Uterus (tissue), 3 donors: ENCODE measurements at regions not wholly inside any gene's neighbourhood (a gene's known extent, or its start where the extent isn't known, plus 50 kb on each side); places are given as distances from the start of the nearest gene placed in this dataset.

Experiments
- DNase-seq, 2 donors: peaks; one replicate each; pipeline ENCODE4 v3.0.0-alpha.2; 2019 to 2020
- H3K27ac ChIP-seq, 2 donors: fragments of 200-600 bp; sonication (generic); 1 replicate in 1 of 2; 2 replicates in 1 of 2; pipeline ENCODE4 v1.5.1; 2016 to 2018
- H3K27me3 ChIP-seq, 2 donors: fragments of 200-600 bp; sonication (generic); one replicate each; pipeline ENCODE4 v1.5.1; 2018 to 2019; ENCODE audit warnings: control low read depth in 1 of 2
- H3K36me3 ChIP-seq, 2 donors: fragments of 200-600 bp; sonication (generic); one replicate each; pipeline ENCODE4 v1.5.1; 2019; ENCODE audit warnings: control low read depth in 1 of 2
- H3K4me1 ChIP-seq, 2 donors: fragments of 200-600 bp; sonication (generic); one replicate each; pipeline ENCODE4 v1.5.1; 2018 to 2019; ENCODE audit warnings: control low read depth in 1 of 2
- H3K4me3 ChIP-seq, 2 donors: fragments of 200-600 bp; sonication (generic); 1 replicate in 1 of 2; 2 replicates in 1 of 2; pipeline ENCODE4 v1.5.1; 2018 to 2019; ENCODE audit warnings: mild to moderate bottlenecking in 1 of 2
- H3K9me3 ChIP-seq, 2 donors: fragments of 200-600 bp; sonication (generic); one replicate each; pipeline ENCODE4 v1.5.1; 2019; ENCODE audit warnings: control low read depth in 1 of 2
- CTCF ChIP-seq, 4 experiments: fragments of 200-600 bp in 2 of 4; fragments of 450-650 bp in 2 of 4; sonication (generic) in 2 of 4; IDR thresholded peaks; one replicate each; pipeline ENCODE4 v1.5.1; 2016 to 2019; ENCODE audit warnings: antibody characterized with exemption in 4 of 4, mild to moderate bottlenecking in 2 of 4, moderate library complexity in 1 of 4
- POLR2A ChIP-seq, 2 donors: fragments of 450-650 bp; IDR thresholded peaks; one replicate each; pipeline ENCODE4 v1.6.1; 2016; ENCODE audit warnings: antibody characterized with exemption in 2 of 2, mild to moderate bottlenecking in 1 of 2, moderate library complexity in 1 of 2
- intact Hi-C: fragments of 100-400 bp; cut with DNase I; formaldehyde crosslinking; loops from one replicate; pipeline ENCODE4 v1.15.1; 2023; ENCODE audit warnings: low total_unique reads
- donor health status: DM: yes; HTN: yes; CAD: no.

- no peaks in the 10 kb centered on the region for H3K27me3 ChIP-seq
- H3K9me3 ChIP-seq, result no peaks in the 10 kb centered on the region
- DNase-seq, result no peak
- no peak overlapping the region for H3K4me3 ChIP-seq
- H3K36me3 ChIP-seq, result no peaks in the 10 kb centered on the region
- H3K4me1 ChIP-seq, result no peaks in the 10 kb centered on the region
- intact Hi-C loops, result no loop called here
- no peak for TF ChIP-seq POLR2A (IDR thresholded peaks at IDR 0.05)
- no peak for TF ChIP-seq CTCF (IDR thresholded peaks at IDR 0.05)
- H3K27ac ChIP-seq, result no peak overlapping the region
Observed at GRCh38 chr13:110779022-110779421, 65.5 kb downstream of the ING1 start.

- no peaks in the 10 kb centered on the region for H3K4me1 ChIP-seq
- no peaks in the 10 kb centered on the region for H3K9me3 ChIP-seq
- no peak for DNase-seq
- no peaks in the 10 kb centered on the region for H3K36me3 ChIP-seq
- H3K27ac ChIP-seq, result no peak overlapping the region
- intact Hi-C loops, result no loop called here
- TF ChIP-seq CTCF (IDR thresholded peaks at IDR 0.05) (no peak), POLR2A (IDR thresholded peaks at IDR 0.05) (no peak)
- H3K4me3 ChIP-seq, result no peak overlapping the region
- H3K27me3 ChIP-seq, result no peaks in the 10 kb centered on the region
Observed at GRCh38 chr13:110780422-110780821, 66.9 kb downstream of the ING1 start.

- no peak overlapping the region for H3K4me3 ChIP-seq
- H3K27ac ChIP-seq, result no peak overlapping the region
- DNase-seq, result no peak
- H3K27me3 ChIP-seq, result no peaks in the 10 kb centered on the region
- no peaks in the 10 kb centered on the region for H3K9me3 ChIP-seq
- no peak for TF ChIP-seq CTCF (IDR thresholded peaks at IDR 0.05)
- TF ChIP-seq POLR2A (IDR thresholded peaks at IDR 0.05), result no peak
- H3K36me3 ChIP-seq, result no peaks in the 10 kb centered on the region
- intact Hi-C loops, result no loop called here
- H3K4me1 ChIP-seq, result no peaks in the 10 kb centered on the region
Observed at GRCh38 chr13:110782185-110782584, 68.7 kb downstream of the ING1 start.

- intact Hi-C loops, result no loop called here
- DNase-seq, result no peak
- no peaks in the 10 kb centered on the region for H3K36me3 ChIP-seq
- no peaks in the 10 kb centered on the region for H3K9me3 ChIP-seq
- TF ChIP-seq CTCF (IDR thresholded peaks at IDR 0.05) (no peak), POLR2A (IDR thresholded peaks at IDR 0.05) (no peak)
- no peak overlapping the region for H3K27ac ChIP-seq
- H3K4me1 ChIP-seq, result no peaks in the 10 kb centered on the region
- no peaks in the 10 kb centered on the region for H3K27me3 ChIP-seq
- no peak overlapping the region for H3K4me3 ChIP-seq
Observed at GRCh38 chr13:110784704-110785103, 71.2 kb downstream of the ING1 start.

GRCh38 chr13:110788778-110789177, 75.3 kb downstream of the ING1 start:
- H3K27ac ChIP-seq, result no peak overlapping the region
- H3K4me3 ChIP-seq, result no peak overlapping the region

More at GRCh38 chr13:110788778-110789177, 75.3 kb downstream of the ING1 start:
- H3K4me1 ChIP-seq, result no peaks in the 10 kb centered on the region
- no peak for DNase-seq
- H3K36me3 ChIP-seq, result no peaks in the 10 kb centered on the region
- peaks cover 0 to 3% of the 10 kb centered on the region in 2 donors for H3K9me3 ChIP-seq
- intact Hi-C loops, result no loop called here
- no peaks in the 10 kb centered on the region for H3K27me3 ChIP-seq
- TF ChIP-seq CTCF (IDR thresholded peaks at IDR 0.05) (no peak), POLR2A (IDR thresholded peaks at IDR 0.05) (no peak)
